GM12878 (cell line): ENCODE measurements at regions not wholly inside any gene's neighbourhood (a gene's known extent, or its start where the extent isn't known, plus 50 kb on each side); places are given as distances from the start of the nearest gene placed in this dataset.

Experiments used
- CTCF ChIP-seq, 3 experiments: IDR thresholded peaks in 2 of 3; conservative IDR thresholded peaks in 1 of 3; 2 replicates each; pipeline ENCODE4 v1.5.1; 2011; ENCODE audit warnings: low read depth in 3 of 3, low read length in 3 of 3, mild to moderate bottlenecking in 3 of 3, control low read depth in 2 of 3, moderate library complexity in 2 of 3, inconsistent platforms in 1 of 3, mixed read lengths in 1 of 3; ENCODE audit not compliant: control insufficient read depth in 2 of 3, insufficient read depth in 1 of 3; ENCODE audit errors: extremely low read depth in 1 of 3
- FOXK2 ChIP-seq: fragments of 450-650 bp; IDR thresholded peaks from 2 replicates; pipeline ENCODE4 v1.6.1; 2017; ENCODE audit warnings: mild to moderate bottlenecking, moderate library complexity
- REST ChIP-seq: IDR thresholded peaks from 2 replicates; pipeline ENCODE4 v1.6.1; 2012; ENCODE audit warnings: mild to moderate bottlenecking, low read depth, low read length

GRCh38 chr7:106182904-106183303 lies 70.8 kb upstream of the SYPL1 start:
- TF ChIP-seq CTCF (IDR thresholded peaks at IDR 0.05 in 2 of 3, conservative IDR thresholded peaks at IDR 0.05 in 1 of 3; ENCODE audit: control insufficient read depth in 2 of 3, extremely low read depth in 1 of 3, insufficient read depth in 1 of 3, low read depth in 3 of 3, low read length in 3 of 3) (no peak), REST (no peak), FOXK2 (no peak)
